ENCODE measurements at regions not wholly inside any gene's neighbourhood (a gene's known extent, or its start where the extent isn't known, plus 50 kb on each side); places are given as distances from the start of the nearest gene placed in this dataset.

- no peaks in the 10 kb centered on the region for H3K4me1 ChIP-seq (ENCODE audit: control insufficient read depth, insufficient read depth, low read length)
- ChIA-PET CTCF (no interaction called here), POLR2A (interaction anchor here (0.6 kb wide), 1 partner anchor 595 kb away, joined by 8 read pairs; no protein-coding TSS in a partner anchor)
- TF ChIP-seq POLR2AphosphoS5 (IDR thresholded peaks at IDR 0.05; ENCODE audit: low read depth, low read length) (no peak), REST (IDR thresholded peaks at IDR 0.05; ENCODE audit: insufficient read depth in 1 of 2, low read depth in 2 of 2, low read length in 1 of 2) (no peak), CTCF (IDR thresholded peaks at IDR 0.05) (no peak), SIN3A (IDR thresholded peaks at IDR 0.05; ENCODE audit: borderline replicate concordance, insufficient read depth, low read depth, low read length) (no peak), TCF7L2 (IDR thresholded peaks at IDR 0.05; ENCODE audit: low read depth, low read length) (no peak)
- H3K27me3 ChIP-seq (ENCODE audit: control insufficient read depth, insufficient read depth, low read length): no peaks in the 10 kb centered on the region
- no peak overlapping the region for H3K4me3 ChIP-seq (ENCODE audit: low read depth in 2 of 2, low read length in 2 of 2)
- DNase-seq (ENCODE audit: low read depth, low spot score) (no peak), ATAC-seq (no peak)
- H3K36me3 ChIP-seq (ENCODE audit: control insufficient read depth, insufficient read depth, low read length): no peaks in the 10 kb centered on the region
- in situ Hi-C loops (cut with HindIII; ENCODE audit: low pct_unique_long_range_greater_than_20kb, low sequenced_read_pairs): no loop called here
- intact Hi-C loops (cut with micrococcal nuclease; ENCODE audit: unreplicated experiment): no loop called here
- no peak overlapping the region for H3K27ac ChIP-seq (ENCODE audit: low read length)
- no TSS peak for BruUV-seq (replicated peaks)
- no peaks in the 10 kb centered on the region for H3K9me3 ChIP-seq (ENCODE audit: control insufficient read depth, insufficient read depth, low read depth, low read length)
Observed at GRCh38 chr4:159677521-159677920, 574.6 kb downstream of the RAPGEF2 start.

- in situ Hi-C loops (cut with HindIII; ENCODE audit: low pct_unique_long_range_greater_than_20kb, low sequenced_read_pairs): no loop called here
- TF ChIP-seq POLR2AphosphoS5 (IDR thresholded peaks at IDR 0.05; ENCODE audit: low read depth, low read length): no peak
- no peak for DNase-seq (ENCODE audit: low read depth, low spot score)
Observed at GRCh38 chr4:159682996-159683395, 580.1 kb downstream of the RAPGEF2 start.

GRCh38 chr4:159684061-159684460 is 581.2 kb downstream of the RAPGEF2 start:
- H3K27me3 ChIP-seq (ENCODE audit: control insufficient read depth, insufficient read depth, low read length): no peaks in the 10 kb centered on the region
- no peaks in the 10 kb centered on the region for H3K9me3 ChIP-seq (ENCODE audit: control insufficient read depth, insufficient read depth, low read depth, low read length)
- no TSS peak for BruUV-seq (replicated peaks)
- ChIA-PET CTCF (no interaction called here), POLR2A (no interaction called here)
- no peaks in the 10 kb centered on the region for H3K36me3 ChIP-seq (ENCODE audit: control insufficient read depth, insufficient read depth, low read length)
- H3K4me3 ChIP-seq (ENCODE audit: low read depth in 2 of 2, low read length in 2 of 2): no peak overlapping the region
- no peaks in the 10 kb centered on the region for H3K4me1 ChIP-seq (ENCODE audit: control insufficient read depth, insufficient read depth, low read length)
- intact Hi-C loops (cut with micrococcal nuclease; ENCODE audit: unreplicated experiment): no loop called here
- in situ Hi-C loops (cut with HindIII; ENCODE audit: low pct_unique_long_range_greater_than_20kb, low sequenced_read_pairs): no loop called here
- H3K27ac ChIP-seq (ENCODE audit: low read length): no peak overlapping the region
- ATAC-seq (no peak), DNase-seq (ENCODE audit: low read depth, low spot score) (no peak)
- TF ChIP-seq TCF7L2 (IDR thresholded peaks at IDR 0.05; ENCODE audit: low read depth, low read length) (no peak), REST (IDR thresholded peaks at IDR 0.05; ENCODE audit: insufficient read depth in 1 of 2, low read depth in 2 of 2, low read length in 1 of 2) (no peak)

More at GRCh38 chr4:159682996-159683395, 580.1 kb downstream of the RAPGEF2 start:
- no peak for ATAC-seq
- CTCF ChIA-PET: no interaction called here
- Histone ChIP-seq H3K27me3 (ENCODE audit: control insufficient read depth, insufficient read depth, low read length) (no peaks in the 10 kb centered on the region), H3K4me1 (ENCODE audit: control insufficient read depth, insufficient read depth, low read length) (no peaks in the 10 kb centered on the region), H3K27ac (ENCODE audit: low read length) (no peak overlapping the region), H3K9me3 (ENCODE audit: control insufficient read depth, insufficient read depth, low read depth, low read length) (no peaks in the 10 kb centered on the region), H3K36me3 (ENCODE audit: control insufficient read depth, insufficient read depth, low read length) (no peaks in the 10 kb centered on the region), H3K4me3 (ENCODE audit: low read depth in 2 of 2, low read length in 2 of 2) (no peak overlapping the region)
- no TSS peak for BruUV-seq (replicated peaks)
- intact Hi-C loops (cut with micrococcal nuclease; ENCODE audit: unreplicated experiment): no loop called here
- POLR2A ChIA-PET: no interaction called here

Data from Panc1 (cell line).